NCI-H2196 treated with DMSO at 0.1 percent for 48 hours (cell line): ENCODE measurements at regions not wholly inside any gene's neighbourhood (a gene's known extent, or its start where the extent isn't known, plus 50 kb on each side); places are given as distances from the start of the nearest gene placed in this dataset.

Experiments used
- DNase-seq: peaks from one replicate; lab custom pipeline; 2025; ENCODE audit not compliant: unreplicated experiment; lab: John Stamatoyannopoulos, UW

DNA sequence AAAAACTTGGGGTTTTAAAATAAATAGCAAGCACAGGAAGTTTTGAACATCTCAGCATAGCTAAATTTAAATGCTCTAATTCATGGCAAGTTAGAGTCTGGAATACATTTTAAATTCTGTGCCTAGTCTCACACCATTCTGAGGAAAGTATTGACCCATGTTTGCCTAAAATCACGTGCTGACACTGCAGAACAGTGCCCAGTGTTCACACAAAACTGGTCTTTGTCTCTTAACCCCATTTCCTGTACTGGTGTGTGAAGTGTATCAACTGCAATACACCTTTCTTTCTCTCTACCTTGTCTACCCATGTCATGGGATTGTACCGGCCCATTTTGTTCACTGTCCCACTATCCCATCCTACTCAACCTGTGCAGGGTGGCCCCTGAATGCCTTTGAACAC is 749.7 kb upstream of the POM121L12 start:
- no peak for DNase-seq

DNA sequence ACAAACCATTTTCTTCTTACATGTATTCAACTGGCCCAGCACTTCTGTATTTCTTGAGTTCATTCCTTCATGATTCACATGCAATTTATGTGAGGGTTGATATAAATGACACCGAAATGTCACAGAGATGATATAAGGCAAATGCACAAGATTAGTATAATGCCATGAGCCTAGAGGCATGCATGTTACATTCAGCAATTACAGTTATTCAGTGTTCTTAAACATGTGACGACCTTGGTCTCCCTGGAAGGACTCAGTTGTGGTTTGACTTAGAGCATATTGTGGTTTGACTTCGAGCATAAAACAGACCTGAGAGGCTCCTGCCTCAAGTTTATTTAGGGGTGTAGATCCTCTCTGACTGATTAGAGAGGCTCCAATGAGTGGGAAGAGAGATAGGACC is 752.1 kb upstream of the POM121L12 start:
- no peak for DNase-seq

DNA sequence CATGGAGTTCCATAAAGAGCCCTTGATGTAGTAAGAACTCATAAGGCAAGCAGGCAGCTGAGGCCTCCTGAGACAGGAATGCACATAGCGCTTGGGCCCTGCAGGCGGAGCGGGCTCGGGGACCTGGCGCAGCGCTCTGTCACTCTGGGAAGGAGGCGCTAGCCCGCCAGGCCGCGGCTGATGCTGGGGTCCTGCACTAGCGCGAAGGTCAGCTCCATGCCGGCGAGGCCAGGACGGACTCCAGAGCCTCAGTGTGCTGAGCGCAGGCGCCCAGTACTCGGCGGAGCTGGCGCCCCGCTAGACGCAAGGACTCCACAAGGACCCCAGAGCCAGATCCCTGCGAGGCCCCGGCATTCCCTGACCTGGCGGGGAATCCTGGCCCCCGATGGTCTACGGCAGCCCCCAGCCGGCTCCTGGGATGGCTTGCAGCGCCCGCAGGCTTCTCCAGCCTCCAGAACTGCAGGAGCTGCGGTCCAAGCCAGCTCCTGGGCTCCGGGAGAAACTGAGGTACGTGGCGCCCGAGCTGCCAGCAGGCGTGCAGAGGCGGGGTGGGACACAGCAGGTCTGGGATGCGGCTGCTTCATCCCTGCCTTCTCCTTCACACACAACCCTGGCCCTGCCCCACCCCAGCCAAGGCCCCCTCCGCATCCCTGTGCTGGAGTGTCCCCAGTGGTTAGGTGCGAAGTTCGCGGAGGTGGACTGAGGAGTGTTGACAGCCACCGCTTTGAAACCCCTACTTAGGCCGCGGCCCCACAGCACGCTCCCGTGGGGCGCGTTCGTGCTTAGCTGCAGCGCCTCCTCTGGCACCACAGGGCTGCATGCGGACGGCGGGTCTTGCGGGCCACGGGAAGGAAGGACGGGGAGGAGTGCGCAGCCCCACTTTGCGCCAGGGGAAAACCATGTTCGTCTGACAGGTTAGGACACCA is 761.5 kb upstream of the POM121L12 start:
- DNase-seq: no peak

DNA sequence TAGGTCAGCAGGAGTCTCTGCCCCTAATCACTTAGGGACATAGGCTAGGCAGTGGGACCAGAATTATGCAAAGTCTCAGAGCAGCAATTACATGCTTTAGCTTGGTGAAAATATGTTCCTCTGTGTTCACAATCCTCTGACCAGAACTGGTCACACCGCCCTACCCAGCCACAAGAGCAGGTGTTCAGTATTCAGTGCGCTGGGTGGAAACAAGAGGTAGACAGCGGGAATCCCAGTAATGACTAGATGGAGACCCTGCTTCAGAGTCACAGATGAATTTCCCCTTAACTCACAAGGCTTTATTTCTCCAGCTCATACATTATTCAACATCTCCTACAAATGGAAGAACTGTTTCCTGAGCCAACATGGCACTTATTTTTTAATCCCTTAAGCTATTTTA is 763.7 kb upstream of the POM121L12 start:
- DNase-seq: no peak

DNA sequence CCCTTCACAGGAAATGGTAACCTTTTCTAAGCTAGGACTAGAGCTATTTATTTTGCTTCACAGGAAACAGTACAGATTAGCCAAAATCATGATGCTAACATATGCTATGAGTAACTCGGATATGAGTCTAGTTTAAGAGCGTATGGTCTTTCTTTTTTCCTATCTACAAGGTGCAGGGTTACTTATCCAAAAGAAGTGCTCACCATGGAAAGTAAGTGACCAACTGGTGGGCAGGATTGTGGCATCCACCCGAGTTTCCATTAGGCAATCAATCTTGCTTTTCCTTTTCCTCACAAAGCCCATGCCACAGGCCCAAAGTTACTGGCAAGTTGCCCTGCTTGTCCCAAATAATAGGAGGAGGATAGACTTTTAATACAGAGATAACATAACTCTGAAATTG is 765.1 kb upstream of the POM121L12 start:
- no peak for DNase-seq

DNA sequence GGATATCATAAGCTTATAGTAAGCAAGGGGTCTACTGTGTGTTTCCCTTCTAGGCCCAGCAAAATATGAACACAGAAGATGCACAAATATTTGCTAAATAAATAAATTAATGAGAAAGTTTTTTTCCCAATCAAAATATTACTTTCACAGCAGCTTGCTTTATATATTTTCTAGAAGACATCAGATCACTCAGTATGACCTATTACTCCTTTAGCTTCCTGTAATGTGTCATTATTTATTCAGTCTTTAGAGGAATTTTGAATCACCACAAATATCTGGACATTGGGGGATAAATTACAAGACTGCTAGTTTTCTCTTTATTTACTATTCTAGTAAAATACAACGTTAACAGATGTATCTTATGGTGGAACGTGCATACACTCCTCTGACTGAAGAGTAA is 765.8 kb upstream of the POM121L12 start:
- DNase-seq: no peak

DNA sequence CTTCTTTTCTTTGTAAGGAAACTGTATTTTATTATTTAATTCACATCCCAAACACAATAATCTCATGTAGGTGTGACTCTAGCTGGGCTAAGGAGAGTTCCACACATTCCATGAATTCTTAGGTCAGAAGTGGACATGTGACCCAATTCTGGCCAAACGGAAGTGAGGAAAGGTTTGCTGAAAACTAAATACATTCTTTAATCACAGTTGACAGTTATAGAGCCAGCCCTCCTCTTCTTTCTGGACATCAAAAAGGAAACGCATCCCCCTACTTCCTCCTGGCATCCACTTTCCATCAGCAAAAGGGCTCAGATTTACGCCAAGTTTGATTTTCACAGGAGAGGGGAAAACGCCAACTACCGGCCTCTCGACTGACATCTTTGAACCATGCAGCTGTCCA is 774.4 kb upstream of the POM121L12 start:
- no peak for DNase-seq

DNA sequence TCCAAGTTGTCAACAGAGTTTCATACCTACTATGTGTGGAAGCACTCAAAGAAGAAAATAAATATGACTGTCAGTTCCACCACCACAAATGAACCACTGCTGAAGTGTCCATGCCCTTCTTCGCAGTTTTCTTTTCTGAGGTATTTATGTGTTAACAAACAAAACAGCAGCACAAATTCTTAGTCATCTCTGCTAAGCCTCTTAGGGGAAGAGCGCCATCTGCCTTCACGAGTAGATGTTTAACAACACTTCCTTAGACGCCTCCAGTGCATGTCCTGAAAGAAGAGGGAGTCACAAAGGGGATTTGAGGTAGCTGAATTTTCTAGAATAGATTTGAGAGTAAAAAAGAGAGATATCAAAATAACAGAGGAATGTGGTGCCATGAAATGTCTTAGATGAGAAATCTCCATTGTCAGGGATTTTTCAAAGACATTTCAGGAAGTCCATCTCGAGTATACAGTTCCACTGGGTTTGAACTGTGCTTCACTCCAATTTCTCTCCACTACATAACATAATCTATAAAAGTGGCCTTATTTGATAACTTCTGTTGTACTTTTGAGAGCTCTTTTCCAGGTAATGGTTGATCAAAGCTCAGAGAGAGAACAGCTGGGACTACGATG is 775.3 kb upstream of the POM121L12 start:
- no peak for DNase-seq

DNA sequence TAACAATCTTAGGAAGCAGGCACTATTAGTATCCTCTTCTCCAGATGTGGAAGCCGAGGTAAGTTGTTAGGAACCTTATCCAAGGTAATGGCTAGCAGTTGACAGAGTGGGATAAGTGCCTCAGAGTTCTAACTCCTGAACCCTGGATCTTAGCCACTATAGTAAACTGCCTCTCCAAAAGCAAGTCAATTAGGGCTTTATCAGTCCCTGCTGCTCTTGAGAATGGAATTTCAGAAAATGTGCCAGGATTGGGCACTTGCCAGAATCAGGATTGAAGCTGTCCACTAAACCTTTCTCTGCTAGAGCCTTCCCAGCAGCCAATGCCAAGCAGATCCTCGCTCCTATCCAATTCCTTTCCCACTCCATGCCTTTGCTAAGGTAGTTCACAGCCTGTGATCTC is 777.5 kb upstream of the POM121L12 start:
- no peak for DNase-seq

DNA sequence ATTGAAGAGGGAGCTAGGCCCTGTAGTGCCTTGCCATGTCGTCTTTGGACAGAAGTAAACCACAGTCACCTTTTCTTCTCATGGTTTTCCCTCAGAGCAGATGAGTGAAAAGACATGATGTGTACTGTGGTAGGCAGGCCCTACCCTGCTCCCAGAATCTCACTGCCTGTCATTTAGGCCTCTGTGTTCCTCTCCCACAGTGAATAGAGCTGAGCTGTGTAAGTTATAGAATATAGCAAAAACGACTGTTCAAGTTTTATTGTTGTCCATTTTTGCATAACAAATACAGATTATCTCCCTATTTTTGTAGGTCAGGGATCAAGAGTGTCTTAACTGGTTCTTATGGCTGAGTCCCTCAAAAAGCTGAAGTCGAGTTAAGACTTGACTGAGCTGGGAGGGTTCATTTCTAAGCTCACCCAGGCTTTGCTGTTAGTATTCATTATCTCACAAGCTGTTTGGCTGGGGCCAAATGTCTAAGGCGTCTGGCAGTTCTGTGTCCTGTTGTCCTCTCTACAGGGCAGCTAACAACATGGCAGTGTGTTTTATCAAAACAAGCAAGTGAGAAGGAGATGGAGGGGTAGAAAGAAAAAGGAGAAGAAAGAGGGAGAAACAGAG is 780.9 kb upstream of the POM121L12 start:
- no peak for DNase-seq

DNA sequence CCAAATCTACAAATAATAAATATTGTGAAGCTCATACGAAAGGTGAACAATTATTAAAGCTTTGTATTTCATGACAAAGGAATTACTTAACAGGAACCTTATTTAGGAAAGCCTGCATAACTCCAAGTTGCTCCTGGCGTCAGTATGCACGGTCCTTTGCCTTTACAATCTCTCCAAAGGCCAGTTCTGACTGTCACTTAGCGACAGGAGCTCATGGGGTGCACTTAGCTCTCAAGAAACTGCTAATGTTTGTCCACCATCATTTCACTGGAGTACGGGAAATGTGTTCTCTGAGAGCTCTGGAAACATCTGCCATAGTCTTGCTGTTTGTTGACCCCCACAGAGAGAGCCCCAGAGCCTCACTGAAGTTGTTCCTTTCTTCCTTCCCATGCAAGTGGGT is 781.5 kb upstream of the POM121L12 start:
- no peak for DNase-seq

DNA sequence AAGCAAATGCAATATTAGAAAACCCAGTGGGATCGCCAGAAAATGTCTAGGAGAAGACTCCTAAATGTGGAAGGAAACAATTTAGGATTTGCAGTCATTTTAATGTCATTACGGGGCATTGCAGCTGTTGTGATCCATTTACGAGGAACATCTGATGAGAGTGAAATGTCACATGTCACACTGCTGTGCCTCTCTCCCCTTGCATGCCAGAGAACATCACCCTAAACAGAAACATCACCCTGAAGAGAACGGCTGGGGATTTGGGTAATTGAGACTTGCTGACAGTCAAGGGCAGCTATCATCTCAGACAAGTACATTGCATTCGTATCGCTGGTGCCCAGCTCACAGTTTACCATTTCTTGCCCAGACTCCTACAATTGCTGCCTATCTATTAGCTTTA is 785.7 kb upstream of the POM121L12 start:
- no peak for DNase-seq

DNA sequence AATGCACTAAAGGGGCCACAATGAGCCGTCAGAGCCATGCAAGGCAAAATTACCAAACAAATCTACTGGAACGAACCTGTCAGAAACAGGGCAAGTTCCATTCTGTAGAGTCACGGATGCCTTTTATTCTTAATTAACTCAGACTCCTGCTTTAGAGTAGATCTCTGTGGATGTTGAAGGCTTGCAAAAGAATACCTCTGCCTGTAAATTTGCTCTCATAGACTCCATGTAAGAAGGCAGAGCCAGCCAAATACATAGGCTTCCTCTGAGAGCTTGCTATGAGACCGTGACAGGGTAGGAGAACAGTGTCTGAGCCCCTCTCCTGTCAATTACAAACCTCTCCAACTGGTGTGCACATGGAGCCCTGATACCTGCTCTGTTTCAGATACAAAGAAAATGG is 787.9 kb upstream of the POM121L12 start:
- no peak for DNase-seq

DNA sequence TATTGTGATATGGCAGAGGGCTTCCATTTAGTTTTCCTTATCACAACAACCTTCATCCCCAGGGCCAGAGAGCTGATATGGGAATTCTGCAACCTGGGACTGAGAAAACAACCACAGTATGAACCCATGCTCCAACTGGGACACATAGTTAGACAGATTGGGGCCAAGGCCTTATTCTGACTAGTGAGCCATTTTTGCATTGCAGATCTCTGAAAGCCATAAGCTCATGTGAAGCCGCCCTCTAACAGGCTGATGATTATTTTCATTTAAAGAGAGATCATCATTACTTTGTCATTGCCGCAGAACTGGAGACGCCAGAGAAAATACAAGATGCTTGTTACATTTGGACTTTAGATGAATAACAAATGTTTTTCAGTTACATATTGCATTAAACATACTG is 791.7 kb upstream of the POM121L12 start:
- DNase-seq: no peak

DNA sequence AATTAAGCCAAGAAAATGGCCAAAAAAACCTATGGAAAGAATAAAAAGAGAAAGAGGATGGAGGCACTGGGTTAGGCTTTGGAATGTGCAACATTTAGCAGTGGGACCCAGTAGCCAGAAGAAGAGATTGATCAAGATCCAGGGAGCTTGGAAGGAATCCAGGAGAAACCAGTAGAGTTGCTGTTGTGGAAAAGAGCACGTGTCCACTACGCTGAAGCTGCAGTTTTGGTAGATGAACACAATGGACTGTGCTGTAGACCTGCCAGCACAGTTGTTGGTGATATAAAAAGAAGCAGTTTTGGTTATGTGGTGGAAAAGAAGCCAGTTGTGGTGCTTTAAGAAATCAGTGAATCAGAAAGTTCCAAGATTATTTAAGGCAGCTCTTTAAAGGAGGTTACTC is 802.2 kb upstream of the POM121L12 start:
- DNase-seq: no peak

DNA sequence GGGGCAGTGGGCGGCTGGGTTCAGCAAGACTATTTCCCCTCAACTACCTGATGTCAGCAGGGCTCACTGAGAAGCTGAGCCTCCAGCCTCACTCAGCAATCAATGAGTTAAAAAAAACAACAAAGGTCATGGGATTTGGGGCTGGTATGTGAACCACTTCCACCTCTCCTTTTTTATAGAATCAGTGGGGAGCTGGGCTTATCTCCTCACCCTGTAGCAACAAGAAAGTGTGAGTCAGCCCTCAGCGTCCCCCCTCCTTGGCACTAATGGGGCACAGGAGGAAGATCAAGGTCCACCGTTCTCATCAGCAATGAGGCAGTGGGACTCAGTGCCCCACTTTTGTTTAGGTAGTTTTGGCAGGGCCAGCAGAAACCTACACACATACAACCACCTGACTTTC is 823.5 kb upstream of the POM121L12 start:
- DNase-seq: no peak

DNA sequence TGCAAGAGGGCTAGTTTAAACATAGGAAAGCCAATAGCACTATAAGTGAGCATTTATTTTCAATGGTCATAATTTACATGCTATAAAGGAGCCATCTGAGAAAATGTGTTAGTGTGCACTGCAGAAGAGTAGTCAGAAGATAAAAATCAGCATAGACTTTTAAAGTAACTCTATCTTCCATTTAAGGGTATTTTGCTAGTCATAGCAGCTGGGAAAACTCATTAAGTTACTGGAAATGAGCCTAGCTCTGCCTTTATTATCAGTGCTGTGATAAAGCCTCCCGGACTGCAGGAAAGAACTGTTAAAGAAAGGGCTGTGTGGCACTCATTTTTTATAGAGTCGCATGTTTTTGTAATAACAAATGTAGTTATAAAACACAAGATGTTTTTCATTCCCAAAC is 825.8 kb upstream of the POM121L12 start:
- no peak for DNase-seq

DNA sequence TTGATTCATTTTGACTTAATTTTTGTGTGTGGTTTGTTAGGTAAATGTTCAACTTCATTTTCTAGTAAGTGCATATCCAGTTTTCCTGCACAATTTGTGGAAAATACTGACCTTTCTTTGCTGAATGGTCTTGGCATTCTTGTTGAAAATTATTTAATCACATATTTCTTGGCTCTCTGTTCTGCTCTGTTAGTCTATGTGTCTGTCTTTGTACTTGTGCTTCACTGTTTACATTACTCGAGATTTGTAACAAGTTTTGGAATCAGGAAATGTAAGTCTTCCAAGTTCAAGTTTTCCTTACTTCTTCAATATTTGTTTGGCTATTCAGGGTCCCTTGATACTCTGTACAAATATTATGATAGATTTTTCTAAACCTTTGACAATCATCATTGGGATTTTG is 838.2 kb upstream of the POM121L12 start:
- DNase-seq: no peak

DNA sequence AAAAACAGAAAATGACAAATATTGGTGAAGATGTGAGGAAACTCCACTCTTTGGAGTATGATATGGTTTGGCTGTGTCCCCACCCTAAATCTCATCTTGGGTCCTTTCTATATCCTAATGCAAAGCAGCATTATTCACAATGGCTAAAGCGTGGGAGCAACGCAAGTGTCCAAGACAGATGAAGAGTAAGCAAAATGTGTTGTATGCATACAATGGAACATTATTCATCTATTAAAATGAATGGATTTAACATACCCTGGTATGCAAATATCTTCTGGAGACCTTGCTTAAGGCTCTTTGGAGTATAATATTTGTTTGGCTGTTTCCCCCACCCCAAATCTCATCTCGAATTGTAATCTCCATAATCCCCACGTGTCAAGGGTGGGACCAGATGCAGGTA is 839.8 kb upstream of the POM121L12 start:
- DNase-seq: no peak

DNA sequence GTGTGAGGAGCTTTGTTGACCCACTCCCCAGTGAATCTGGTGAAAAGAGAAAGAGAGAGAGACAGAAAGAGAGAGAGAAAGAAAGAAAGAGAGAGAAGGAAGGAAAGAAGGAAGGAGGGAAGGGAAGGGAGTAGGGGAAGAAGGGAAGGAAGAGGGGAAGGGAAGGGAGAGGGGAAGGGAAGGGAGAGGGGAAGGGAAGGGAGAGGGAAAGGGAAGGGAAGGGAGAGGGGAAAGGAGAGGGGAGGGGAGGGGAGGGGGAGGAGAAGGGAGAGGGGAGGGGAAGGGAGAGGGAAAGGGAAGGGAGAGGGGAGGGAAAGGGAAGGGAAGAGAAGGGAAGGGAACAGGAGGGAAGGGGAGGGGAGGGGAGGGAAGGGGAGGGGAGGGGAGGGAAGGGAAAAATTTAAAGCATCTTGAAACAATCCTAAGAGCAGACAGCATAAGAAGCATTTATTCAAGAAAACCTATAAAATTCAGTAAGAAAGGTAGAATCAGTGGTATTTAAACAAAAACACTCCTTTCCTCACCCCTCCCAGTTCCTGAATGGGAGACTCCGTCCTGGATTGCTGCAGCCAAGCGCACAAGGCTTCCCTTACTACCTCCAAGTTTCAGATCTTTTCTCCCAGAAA is 846.2 kb upstream of the POM121L12 start:
- no peak for DNase-seq

DNA sequence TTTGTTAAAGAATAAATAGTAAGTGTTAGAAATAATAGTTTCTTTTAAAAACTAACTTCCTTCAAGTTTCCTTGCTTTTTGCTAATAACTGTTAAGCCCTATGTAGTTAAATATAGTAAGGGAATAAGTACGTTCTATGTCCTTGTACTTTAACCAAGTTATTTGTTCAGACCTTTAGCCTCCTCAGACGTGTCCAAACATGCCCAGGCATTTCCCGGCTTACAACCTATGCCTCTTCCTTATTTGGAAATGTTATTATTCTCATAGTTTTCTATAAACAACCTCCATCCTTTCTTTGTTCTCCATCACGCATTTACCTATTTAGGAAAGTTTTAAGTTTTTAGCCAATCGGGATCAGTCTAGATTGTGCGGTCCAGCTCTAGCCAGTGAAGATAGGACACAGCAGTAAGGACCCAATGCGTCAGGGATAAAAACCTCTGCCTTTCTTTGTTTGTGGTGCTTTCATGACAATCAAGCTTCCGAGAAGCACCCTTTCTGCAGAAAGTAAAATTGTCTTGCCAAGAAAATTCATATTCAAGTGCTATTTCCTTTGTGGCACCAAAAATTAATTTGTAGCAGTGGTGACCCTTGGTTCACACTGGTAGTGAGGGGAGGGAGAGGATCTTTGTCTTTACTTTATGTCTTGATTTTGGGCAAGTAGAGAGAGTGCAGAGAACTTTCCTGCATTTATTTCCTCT is 851.3 kb upstream of the POM121L12 start:
- no peak for DNase-seq
